ENCODE measurements at regions not wholly inside any gene's neighbourhood (a gene's known extent, or its start where the extent isn't known, plus 50 kb on each side); places are given as distances from the start of the nearest gene placed in this dataset.

DNA sequence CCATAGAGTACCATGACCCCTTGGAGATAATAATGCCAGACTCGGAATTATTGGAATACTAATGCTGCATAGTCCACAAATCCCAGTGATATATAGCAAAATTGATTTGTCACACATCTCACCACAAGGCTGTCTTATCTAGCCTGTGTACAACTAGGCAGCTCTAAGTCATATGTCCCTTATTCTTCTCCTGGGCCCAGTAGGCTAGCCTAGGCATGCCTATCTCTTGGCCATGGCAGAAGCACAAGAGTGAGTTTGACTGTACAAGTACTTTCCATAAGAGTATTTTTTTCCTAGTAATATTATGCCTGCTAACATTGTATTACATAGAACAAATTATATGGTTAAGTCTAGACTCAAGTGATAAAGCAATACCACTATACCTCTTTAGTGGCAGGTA, 1122.1 kb upstream of the SEL1L start:
- TF ChIP-seq TARDBP (IDR thresholded peaks at IDR 0.05) (no peak), FOXK2 (IDR thresholded peaks at IDR 0.05) (no peak), FOXM1 (IDR thresholded peaks at IDR 0.05; ENCODE audit: borderline replicate concordance) (no peak), ARNT (IDR thresholded peaks at IDR 0.05) (no peak), NFRKB (IDR thresholded peaks at IDR 0.05) (no peak), SP1 (IDR thresholded peaks at IDR 0.05) (no peak), ELF4 (IDR thresholded peaks at IDR 0.05) (no peak), BHLHE40 (IDR thresholded peaks at IDR 0.05; ENCODE audit: borderline replicate concordance) (no peak), SUZ12 (IDR thresholded peaks at IDR 0.05) (no peak), HDGF (IDR thresholded peaks at IDR 0.05; ENCODE audit: borderline replicate concordance) (no peak), CTBP1 (IDR thresholded peaks at IDR 0.05; ENCODE audit: borderline replicate concordance) (no peak), FOXA1 (IDR thresholded peaks at IDR 0.05) (no peak), L3MBTL2 (conservative IDR thresholded peaks at IDR 0.05) (no peak)
